GM12878 (cell line): ENCODE measurements at regions not wholly inside any gene's neighbourhood (a gene's known extent, or its start where the extent isn't known, plus 50 kb on each side); places are given as distances from the start of the nearest gene placed in this dataset.

ENCODE experiments used
- CEBPB ChIP-seq, 2 experiments: fragments of 150-350 bp in 1 of 2; IDR thresholded peaks; 2 replicates each; pipeline ENCODE4 v1.6.1; 2012 to 2014; ENCODE audit warnings: low read depth in 2 of 2, low read length in 2 of 2, borderline replicate concordance in 1 of 2, inconsistent platforms in 1 of 2
- MEF2A ChIP-seq: IDR thresholded peaks from 2 replicates; pipeline ENCODE4 v1.6.1; 2011; ENCODE audit warnings: low read depth, mild to moderate bottlenecking, low read length, moderate library complexity; ENCODE audit not compliant: insufficient read depth
- MXI1 ChIP-seq: fragments of 150-350 bp; IDR thresholded peaks from 2 replicates; pipeline ENCODE4 v1.6.1; 2011; ENCODE audit warnings: low read depth, mild to moderate bottlenecking, inconsistent platforms, low read length, improper control_type of control experiment
- NRF1 ChIP-seq: conservative IDR thresholded peaks from 2 replicates; pipeline ENCODE4 v1.6.1; 2011; ENCODE audit warnings: mild to moderate bottlenecking, low read depth, low read length, improper control_type of control experiment
- POLR2AphosphoS5 ChIP-seq: IDR thresholded peaks from 2 replicates; pipeline ENCODE4 v1.6.1; 2011; ENCODE audit warnings: mild to moderate bottlenecking, low read length, inconsistent platforms
- ZNF24 ChIP-seq: fragments of 450-650 bp; IDR thresholded peaks from 2 replicates; pipeline ENCODE4 v1.6.1; 2017; ENCODE audit warnings: antibody characterized with exemption, mild to moderate bottlenecking
- TF ChIP-seq, protein P1 (sequence below): IDR thresholded peaks from 2 replicates; pipeline ENCODE4 v1.6.1; 2011; ENCODE audit warnings: low read depth, low read length, improper control_type of control experiment, borderline replicate concordance
- TF ChIP-seq, protein P2 (sequence below), 3 experiments: IDR thresholded peaks in 2 of 3; conservative IDR thresholded peaks in 1 of 3; 2 replicates each; pipeline ENCODE4 v1.5.1; 2011; ENCODE audit warnings: low read depth in 3 of 3, low read length in 3 of 3, mild to moderate bottlenecking in 3 of 3, control low read depth in 2 of 3, moderate library complexity in 2 of 3, inconsistent platforms in 1 of 3, mixed read lengths in 1 of 3; ENCODE audit not compliant: control insufficient read depth in 2 of 3, insufficient read depth in 1 of 3; ENCODE audit errors: extremely low read depth in 1 of 3

DNA sequence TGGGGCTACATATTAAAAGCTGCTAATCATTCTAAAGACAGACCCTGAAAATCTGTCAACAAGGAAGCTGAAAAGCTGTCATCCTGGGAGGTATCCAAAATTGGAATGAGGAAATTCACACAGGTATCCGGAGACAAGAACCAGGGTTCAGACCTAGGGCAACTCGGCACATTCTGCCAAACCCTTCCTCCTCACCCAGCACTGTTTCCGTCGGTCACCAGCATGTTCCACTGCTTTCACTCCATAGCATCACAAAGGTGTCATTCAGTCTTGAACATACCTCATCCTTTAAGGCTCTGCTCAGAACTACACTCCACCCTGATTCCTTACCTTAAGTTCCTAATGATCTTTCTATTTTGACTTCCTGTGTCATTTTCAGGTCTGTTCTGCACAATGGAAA is 153.1 kb upstream of the RASA1 start:
- TF ChIP-seq, protein P1, sequence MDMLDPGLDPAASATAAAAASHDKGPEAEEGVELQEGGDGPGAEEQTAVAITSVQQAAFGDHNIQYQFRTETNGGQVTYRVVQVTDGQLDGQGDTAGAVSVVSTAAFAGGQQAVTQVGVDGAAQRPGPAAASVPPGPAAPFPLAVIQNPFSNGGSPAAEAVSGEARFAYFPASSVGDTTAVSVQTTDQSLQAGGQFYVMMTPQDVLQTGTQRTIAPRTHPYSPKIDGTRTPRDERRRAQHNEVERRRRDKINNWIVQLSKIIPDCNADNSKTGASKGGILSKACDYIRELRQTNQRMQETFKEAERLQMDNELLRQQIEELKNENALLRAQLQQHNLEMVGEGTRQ: no peak
- no peak for TF ChIP-seq MXI1
- TF ChIP-seq POLR2AphosphoS5: no peak
- TF ChIP-seq, protein P2, sequence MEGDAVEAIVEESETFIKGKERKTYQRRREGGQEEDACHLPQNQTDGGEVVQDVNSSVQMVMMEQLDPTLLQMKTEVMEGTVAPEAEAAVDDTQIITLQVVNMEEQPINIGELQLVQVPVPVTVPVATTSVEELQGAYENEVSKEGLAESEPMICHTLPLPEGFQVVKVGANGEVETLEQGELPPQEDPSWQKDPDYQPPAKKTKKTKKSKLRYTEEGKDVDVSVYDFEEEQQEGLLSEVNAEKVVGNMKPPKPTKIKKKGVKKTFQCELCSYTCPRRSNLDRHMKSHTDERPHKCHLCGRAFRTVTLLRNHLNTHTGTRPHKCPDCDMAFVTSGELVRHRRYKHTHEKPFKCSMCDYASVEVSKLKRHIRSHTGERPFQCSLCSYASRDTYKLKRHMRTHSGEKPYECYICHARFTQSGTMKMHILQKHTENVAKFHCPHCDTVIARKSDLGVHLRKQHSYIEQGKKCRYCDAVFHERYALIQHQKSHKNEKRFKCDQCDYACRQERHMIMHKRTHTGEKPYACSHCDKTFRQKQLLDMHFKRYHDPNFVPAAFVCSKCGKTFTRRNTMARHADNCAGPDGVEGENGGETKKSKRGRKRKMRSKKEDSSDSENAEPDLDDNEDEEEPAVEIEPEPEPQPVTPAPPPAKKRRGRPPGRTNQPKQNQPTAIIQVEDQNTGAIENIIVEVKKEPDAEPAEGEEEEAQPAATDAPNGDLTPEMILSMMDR (IDR thresholded peaks at IDR 0.05 in 2 of 3, conservative IDR thresholded peaks at IDR 0.05 in 1 of 3; ENCODE audit: control insufficient read depth in 2 of 3, extremely low read depth in 1 of 3, insufficient read depth in 1 of 3, low read depth in 3 of 3, low read length in 3 of 3): no peak
- TF ChIP-seq MEF2A: no peak
- no peak for TF ChIP-seq ZNF24
- TF ChIP-seq CEBPB (IDR thresholded peaks at IDR 0.05; ENCODE audit: borderline replicate concordance in 1 of 2, low read depth in 2 of 2, low read length in 2 of 2): no peak
- TF ChIP-seq NRF1: no peak
